GM23248 (cell line): ENCODE measurements at regions not wholly inside any gene's neighbourhood (a gene's known extent, or its start where the extent isn't known, plus 50 kb on each side); places are given as distances from the start of the nearest gene placed in this dataset.

ENCODE experiments used
- DNase-seq: peaks from one replicate; pipeline ENCODE4 v3.0.0-alpha.2; 2015
- H2AFZ ChIP-seq: fragments of 200-600 bp; sonication (generic); 2 replicates; pipeline ENCODE4 v1.6.1; 2016; ENCODE audit warnings: antibody characterized with exemption
- H3F3A ChIP-seq: fragments of 200-600 bp; sonication (generic); 2 replicates; pipeline ENCODE4 v1.6.1; 2016; ENCODE audit warnings: mild to moderate bottlenecking, antibody characterized with exemption, mixed run types; ENCODE audit not compliant: insufficient read depth
- H3K27ac ChIP-seq: fragments of 200-600 bp; sonication (generic); 2 replicates; pipeline ENCODE4 v1.5.1; 2016; ENCODE audit warnings: mild to moderate bottlenecking
- H3K27me3 ChIP-seq: fragments of 200-600 bp; sonication (generic); replicated peaks from 2 replicates; pipeline ENCODE4 v1.6.1; 2016; ENCODE audit warnings: mild to moderate bottlenecking; ENCODE audit not compliant: insufficient read depth
- H3K36me3 ChIP-seq: fragments of 200-600 bp; sonication (generic); 2 replicates; pipeline ENCODE4 v1.6.1; 2016; ENCODE audit warnings: low read depth, mild to moderate bottlenecking
- H3K4me1 ChIP-seq: fragments of 200-600 bp; sonication (generic); 2 replicates; pipeline ENCODE4 v1.6.1; 2016; ENCODE audit warnings: mild to moderate bottlenecking; ENCODE audit not compliant: insufficient read depth
- H3K4me2 ChIP-seq: fragments of 200-600 bp; sonication (generic); one replicate; pipeline ENCODE4 v1.6.1; 2016; ENCODE audit warnings: mild to moderate bottlenecking; ENCODE audit not compliant: unreplicated experiment
- H3K4me3 ChIP-seq: fragments of 200-600 bp; sonication (generic); 2 replicates; pipeline ENCODE4 v1.5.1; 2016; ENCODE audit warnings: mild to moderate bottlenecking
- H3K79me2 ChIP-seq: fragments of 200-600 bp; sonication (generic); 2 replicates; pipeline ENCODE4 v1.6.1; 2016; ENCODE audit warnings: mild to moderate bottlenecking; ENCODE audit not compliant: insufficient read depth
- H3K9ac ChIP-seq: fragments of 200-600 bp; sonication (generic); 2 replicates; pipeline ENCODE4 v1.6.1; 2016; ENCODE audit warnings: mild to moderate bottlenecking
- H3K9me2 ChIP-seq: fragments of 200-600 bp; sonication (generic); 2 replicates; pipeline ENCODE4 v1.6.1; 2016; ENCODE audit warnings: mixed run types, mild to moderate bottlenecking, moderate library complexity; ENCODE audit not compliant: insufficient read depth
- H3K9me3 ChIP-seq: fragments of 200-600 bp; sonication (generic); one replicate; pipeline ENCODE4 v1.6.1; 2017; ENCODE audit warnings: low read depth
- H4K20me1 ChIP-seq: fragments of 200-600 bp; sonication (generic); 2 replicates; pipeline ENCODE4 v1.6.0; 2016; ENCODE audit not compliant: insufficient read depth
- EZH2 ChIP-seq: fragments of 200-600 bp; sonication (generic); IDR thresholded peaks from 2 replicates; pipeline ENCODE4 v1.6.1; 2018; ENCODE audit warnings: antibody characterized with exemption, mild to moderate bottlenecking; ENCODE audit not compliant: insufficient read depth, poor library complexity, severe bottlenecking
- EZH2phosphoT487 ChIP-seq: fragments of 200-600 bp; sonication (generic); IDR thresholded peaks from 2 replicates; pipeline ENCODE4 v1.6.1; 2018; ENCODE audit warnings: antibody characterized with exemption, moderate library complexity, mild to moderate bottlenecking, low read depth; ENCODE audit not compliant: insufficient read depth
- WGBS, 2 experiments: methylation state at CpG; one replicate each; pipeline ENCODE4 v1.1.6; 2015 to 2017; ENCODE audit warnings: low lambda C conversion rate in 2 of 2, low coverage in 1 of 2; ENCODE audit errors: missing lambda C conversion rate in 2 of 2; 5-methylcytosine and 5-hydroxymethylcytosine counted together
- in situ Hi-C: fragments of 300-500 bp; cut with MboI; formaldehyde crosslinking; loops from 2 replicates; pipeline ENCODE4 v1.15.0; 2020

DNA sequence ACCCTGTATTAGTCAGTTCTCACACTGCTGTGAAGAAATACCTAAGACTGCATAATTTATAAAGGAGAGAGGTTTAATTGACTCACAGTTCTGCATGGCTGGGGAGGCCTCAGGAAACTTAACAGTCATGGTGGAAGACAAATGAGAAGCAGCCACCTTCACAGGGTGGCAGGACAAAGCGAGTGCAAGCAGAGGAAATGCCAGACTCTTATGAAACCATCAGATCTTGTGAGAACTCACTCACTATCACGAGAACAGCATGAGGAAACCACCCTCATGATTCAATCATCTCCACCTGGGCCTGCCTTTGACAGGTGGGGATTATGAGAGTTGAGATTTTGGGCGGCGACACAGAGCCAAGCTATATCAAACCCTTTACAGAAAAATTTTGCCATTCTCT lies 722.4 kb downstream of the RAB28 start:
- H3K4me2 ChIP-seq, result no peak overlapping the region
- no peak overlapping the region for H3K9ac ChIP-seq
- no peaks in the 10 kb centered on the region for H4K20me1 ChIP-seq
- H3K9me3 ChIP-seq, result peaks cover 3% of the 10 kb centered on the region
- H3K9me2 ChIP-seq, result no peaks in the 10 kb centered on the region
- no peak for TF ChIP-seq EZH2
- no peak for TF ChIP-seq EZH2phosphoT487
- no peaks in the 10 kb centered on the region for H3F3A ChIP-seq
- H3K27ac ChIP-seq, result no peak overlapping the region
- in situ Hi-C loops, result no loop called here
- no peaks in the 10 kb centered on the region for H3K36me3 ChIP-seq
- no peaks in the 10 kb centered on the region for H3K79me2 ChIP-seq
- no peak for DNase-seq
- H3K27me3 ChIP-seq, result no peaks in the 10 kb centered on the region
- H2AFZ ChIP-seq, result no peak overlapping the region
- no peak overlapping the region for H3K4me3 ChIP-seq
- H3K4me1 ChIP-seq, result no peaks in the 10 kb centered on the region
- WGBS, 2 experiments, result 20% methylated on average over 4 of the region's 4 CpGs

DNA sequence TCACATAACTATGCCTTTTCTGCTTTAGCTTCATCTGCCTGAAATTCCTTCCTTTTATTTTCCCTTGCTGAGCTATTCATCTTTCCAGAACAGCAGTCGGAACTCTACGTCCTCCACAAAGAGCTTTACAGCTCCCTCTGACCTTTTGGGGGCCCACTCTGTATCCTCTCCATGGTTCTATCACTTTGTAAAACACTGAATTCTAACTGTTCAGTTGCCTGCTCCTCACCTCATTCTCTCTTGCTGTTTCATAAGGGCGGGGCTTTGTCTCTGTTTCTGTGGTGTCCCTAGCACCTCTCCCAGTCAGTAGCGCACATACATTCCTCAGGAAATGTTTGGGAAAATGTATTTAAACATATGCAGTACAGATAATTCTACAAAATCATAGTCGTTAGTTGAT lies 737.0 kb downstream of the RAB28 start:
- Histone ChIP-seq H3F3A (no peaks in the 10 kb centered on the region), H4K20me1 (no peaks in the 10 kb centered on the region), H3K9ac (no peak overlapping the region), H3K27ac (no peak overlapping the region), H3K79me2 (no peaks in the 10 kb centered on the region), H3K36me3 (no peaks in the 10 kb centered on the region), H3K9me3 (no peaks in the 10 kb centered on the region), H3K4me1 (no peaks in the 10 kb centered on the region), H3K27me3 (no peaks in the 10 kb centered on the region), H3K4me2 (no peak overlapping the region), H3K9me2 (no peaks in the 10 kb centered on the region), H3K4me3 (no peak overlapping the region), H2AFZ (no peak overlapping the region)
- in situ Hi-C loops, result no loop called here
- DNase-seq, result no peak
- 8 to 12% methylated on average over 5 of the region's 5 CpGs for WGBS, 2 experiments
- no peak for TF ChIP-seq EZH2
- TF ChIP-seq EZH2phosphoT487, result no peak

DNA sequence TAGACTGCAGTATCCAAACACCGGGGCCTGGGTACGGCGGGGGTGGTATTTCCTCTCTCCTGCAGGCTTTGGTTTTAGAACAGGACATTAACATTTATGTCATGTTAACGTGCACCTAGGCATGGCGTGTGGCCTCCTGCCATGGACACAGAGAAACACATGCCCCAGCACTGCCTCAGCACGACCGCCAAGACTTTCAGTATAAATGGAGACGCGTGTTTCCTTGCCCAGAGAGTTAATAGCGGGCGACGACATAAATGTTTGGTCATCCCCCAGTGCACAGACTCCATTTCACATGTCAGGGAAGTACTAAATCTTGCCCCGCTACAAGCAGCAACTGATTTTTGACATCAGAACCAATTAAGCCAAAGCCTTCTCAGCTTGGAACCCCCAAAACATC lies 737.9 kb downstream of the RAB28 start:
- no peak for DNase-seq
- Histone ChIP-seq H3K4me1 (no peaks in the 10 kb centered on the region), H3K79me2 (no peaks in the 10 kb centered on the region), H3K27ac (no peak overlapping the region), H3K4me2 (no peak overlapping the region), H3K36me3 (no peaks in the 10 kb centered on the region), H4K20me1 (no peaks in the 10 kb centered on the region), H2AFZ (no peak overlapping the region), H3K27me3 (no peaks in the 10 kb centered on the region), H3K9me3 (no peaks in the 10 kb centered on the region), H3F3A (no peaks in the 10 kb centered on the region), H3K9ac (no peak overlapping the region), H3K9me2 (no peaks in the 10 kb centered on the region), H3K4me3 (no peak overlapping the region)
- in situ Hi-C loops, result no loop called here
- WGBS, 2 experiments, result 36 to 39% methylated on average over 13 of the region's 13 CpGs
- no peak for TF ChIP-seq EZH2phosphoT487
- TF ChIP-seq EZH2, result no peak

DNA sequence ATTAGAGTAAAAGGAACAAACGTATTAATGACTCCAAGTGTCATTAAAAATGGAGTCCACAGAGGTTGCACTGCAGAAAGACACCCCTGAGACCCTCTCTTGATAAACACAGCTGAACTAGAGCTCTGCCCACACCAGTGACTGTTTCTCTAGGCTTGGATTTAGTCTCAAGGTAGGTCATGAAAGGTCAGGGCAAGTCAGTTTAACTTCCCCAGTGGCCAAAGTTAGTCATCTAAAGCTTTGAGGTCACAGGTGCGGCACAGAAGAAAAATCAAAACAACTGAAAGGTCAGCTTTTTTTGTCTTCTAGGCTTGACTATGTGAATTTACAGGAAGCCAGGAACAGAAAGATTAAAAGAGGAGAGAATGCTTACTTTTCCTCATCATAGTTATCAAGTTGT lies 749.6 kb downstream of the RAB28 start:
- no peaks in the 10 kb centered on the region for H3K36me3 ChIP-seq

DNA sequence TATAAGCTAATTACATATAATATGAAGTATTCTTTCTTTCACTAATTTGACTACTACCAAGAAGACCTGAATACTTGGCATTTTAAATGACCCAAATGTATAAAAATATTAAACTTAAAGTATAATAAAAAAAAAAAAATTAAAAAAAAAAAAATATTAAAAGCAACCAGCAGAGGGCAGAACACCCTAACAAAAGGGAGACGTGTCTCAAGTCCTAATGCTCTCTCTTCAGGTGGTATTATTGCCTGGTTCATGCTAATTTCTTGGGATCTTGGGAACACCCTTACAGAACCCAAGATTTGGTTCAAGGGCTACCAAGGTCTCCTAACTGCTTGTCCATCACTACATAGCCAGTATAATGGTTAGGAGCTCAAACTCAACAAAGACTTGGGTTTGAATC lies 754.8 kb downstream of the RAB28 start:
- no peak overlapping the region for H3K27ac ChIP-seq
- H3F3A ChIP-seq, result no peaks in the 10 kb centered on the region
- no peak overlapping the region for H3K9ac ChIP-seq
- no peaks in the 10 kb centered on the region for H3K79me2 ChIP-seq
- no peaks in the 10 kb centered on the region for H3K9me3 ChIP-seq
- no peak overlapping the region for H2AFZ ChIP-seq
- H3K36me3 ChIP-seq, result no peaks in the 10 kb centered on the region
- no peaks in the 10 kb centered on the region for H3K4me1 ChIP-seq
- in situ Hi-C loops, result no loop called here
- H3K4me2 ChIP-seq, result no peak overlapping the region
- 0 to 4% methylated on average over 1 of the region's 1 CpG for WGBS, 2 experiments
- peak; percentile 53 for DNase-seq
- TF ChIP-seq EZH2 (no peak), EZH2phosphoT487 (no peak)
- H4K20me1 ChIP-seq, result no peaks in the 10 kb centered on the region
- H3K9me2 ChIP-seq, result no peaks in the 10 kb centered on the region
- no peak overlapping the region for H3K4me3 ChIP-seq
- H3K27me3 ChIP-seq, result no peaks in the 10 kb centered on the region

More for the DNA sequence above, 749.6 kb downstream of the RAB28 start:
- no peak for TF ChIP-seq EZH2
- TF ChIP-seq EZH2phosphoT487, result no peak
- no peaks in the 10 kb centered on the region for H3K9me3 ChIP-seq
- no peak overlapping the region for H3K4me3 ChIP-seq
- H2AFZ ChIP-seq, result no peak overlapping the region
- no peaks in the 10 kb centered on the region for H3K27me3 ChIP-seq
- 36 to 40% methylated on average over 2 of the region's 2 CpGs for WGBS, 2 experiments
- no peaks in the 10 kb centered on the region for H3F3A ChIP-seq
- H3K4me1 ChIP-seq, result no peaks in the 10 kb centered on the region
- no peaks in the 10 kb centered on the region for H3K79me2 ChIP-seq
- in situ Hi-C loops, result loop anchor here (10.0 kb wide), 1 partner anchor 820 kb away; no protein-coding TSS in a partner anchor
- no peaks in the 10 kb centered on the region for H3K9me2 ChIP-seq
- no peak overlapping the region for H3K9ac ChIP-seq
- H3K27ac ChIP-seq, result no peak overlapping the region
- H3K4me2 ChIP-seq, result no peak overlapping the region
- H4K20me1 ChIP-seq, result no peaks in the 10 kb centered on the region
- no peak for DNase-seq
